GM21529 (cell line): ENCODE measurements at regions not wholly inside any gene's neighbourhood (a gene's known extent, or its start where the extent isn't known, plus 50 kb on each side); places are given as distances from the start of the nearest gene placed in this dataset.
"Not testable (repeated sequence)": the region's sequence is repeated elsewhere in the genome, so short reads cannot be mapped to it uniquely, and the experiment has no call there.

Source experiments
- ATAC-seq: cut with Tn5 transposase; IDR thresholded peaks from one replicate; pipeline ENCODE4 v1.9.1; 2021; ENCODE audit not compliant: unreplicated experiment

- ATAC-seq: no peak
These were observed 1910.0 kb upstream of the AGA start for GRCh38 chr4:179352221-179352620.

DNA sequence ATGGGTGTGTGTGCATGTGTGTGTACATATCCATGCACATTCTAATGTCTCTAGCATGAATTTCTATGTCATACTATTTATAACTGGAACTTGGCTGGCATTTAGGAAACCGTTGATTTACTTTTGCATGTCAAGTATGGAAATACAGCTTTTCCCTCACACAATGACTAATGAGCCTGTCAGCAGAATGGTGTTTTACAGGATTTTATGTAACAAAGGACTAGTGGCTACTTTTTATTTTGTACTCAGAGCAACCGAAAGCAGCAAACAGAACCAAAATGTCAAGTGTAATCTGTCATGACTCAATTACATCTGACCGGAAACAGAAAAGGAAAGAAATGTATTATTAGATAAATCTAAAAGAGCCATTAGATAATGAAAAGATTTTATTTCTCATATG is 1911.5 kb upstream of the AGA start:
- no peak for ATAC-seq

GRCh38 chr4:179361978-179362486 is 1919.8 kb upstream of the AGA start:
- ATAC-seq: no peak

DNA sequence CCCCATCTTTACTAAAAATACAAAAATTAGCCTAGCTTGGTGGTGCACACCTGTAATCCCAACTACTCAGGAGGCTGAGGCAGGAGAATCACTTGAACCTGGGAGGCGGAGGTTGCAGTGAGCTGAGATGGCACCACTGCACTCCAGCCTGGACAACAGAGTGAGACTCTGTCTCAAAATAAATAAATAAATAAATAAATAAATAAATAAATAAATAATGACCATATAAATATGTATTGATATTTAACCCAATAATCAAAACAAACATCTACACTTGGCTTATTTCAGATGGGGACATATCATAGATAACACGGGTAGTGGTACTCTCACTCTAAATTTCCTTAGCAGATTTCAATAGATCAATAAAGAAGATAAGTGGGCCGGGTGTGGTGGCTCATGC is 1923.7 kb upstream of the AGA start:
- not testable (repeated sequence) for ATAC-seq

- no peak for ATAC-seq
These were observed 1930.0 kb upstream of the AGA start for GRCh38 chr4:179372242-179372641.

DNA sequence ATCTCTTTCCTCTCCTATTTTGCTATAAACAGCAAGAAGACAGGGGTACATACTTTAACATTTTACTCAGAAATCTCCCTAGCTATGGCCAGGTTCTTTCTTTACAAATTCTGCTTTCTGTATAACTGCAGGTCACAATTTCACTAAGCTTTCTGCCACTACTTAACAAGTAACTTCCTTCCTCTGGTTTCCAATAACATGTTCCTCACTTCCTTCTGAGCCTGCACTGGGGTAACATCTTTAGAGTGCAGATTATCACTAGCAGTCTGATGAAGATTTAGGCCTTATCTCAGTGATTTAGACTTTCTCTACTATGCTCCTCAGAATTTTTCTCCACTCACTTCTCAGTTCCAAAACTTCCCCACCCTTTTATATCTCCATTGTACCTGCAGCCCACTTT is 1930.5 kb upstream of the AGA start:
- no peak for ATAC-seq

DNA sequence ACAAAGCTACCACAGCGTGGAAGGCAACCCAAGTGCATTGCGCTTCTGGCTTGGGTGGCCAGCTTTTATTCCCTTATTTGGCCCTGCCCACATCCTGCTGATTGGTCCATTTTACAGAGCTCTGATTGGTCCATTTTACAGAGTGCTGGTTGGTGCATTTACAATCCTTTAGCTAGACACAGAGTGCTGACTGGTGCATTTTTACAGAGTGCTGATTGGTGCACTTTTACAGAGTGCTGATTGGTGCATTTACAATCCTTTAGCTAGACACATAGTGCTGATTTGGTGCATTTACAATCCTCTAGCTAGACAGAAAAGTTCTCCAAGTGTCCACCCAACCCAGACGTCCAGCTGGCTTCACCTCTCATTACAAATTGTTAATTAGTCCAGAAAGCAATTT is 1936.6 kb upstream of the AGA start:
- not testable (repeated sequence) for ATAC-seq

DNA sequence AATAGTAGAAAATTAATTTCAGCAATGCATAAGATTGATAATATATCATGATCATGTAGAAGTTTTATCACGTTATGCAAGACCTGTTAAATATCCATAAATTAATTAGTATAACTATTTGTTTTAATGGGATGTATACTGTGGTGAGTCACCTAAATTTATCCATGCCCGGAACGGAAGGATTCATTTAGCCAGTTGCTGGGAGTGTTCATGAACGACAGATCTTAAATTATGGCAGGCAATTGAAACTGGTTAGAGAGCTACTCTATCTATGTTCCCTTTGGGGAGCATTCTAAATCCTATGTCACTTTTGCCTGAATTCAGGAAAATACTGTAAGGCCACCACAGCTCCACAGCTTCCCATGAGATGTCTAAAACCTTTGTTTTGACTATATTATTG is 1950.5 kb upstream of the AGA start:
- ATAC-seq: no peak

DNA sequence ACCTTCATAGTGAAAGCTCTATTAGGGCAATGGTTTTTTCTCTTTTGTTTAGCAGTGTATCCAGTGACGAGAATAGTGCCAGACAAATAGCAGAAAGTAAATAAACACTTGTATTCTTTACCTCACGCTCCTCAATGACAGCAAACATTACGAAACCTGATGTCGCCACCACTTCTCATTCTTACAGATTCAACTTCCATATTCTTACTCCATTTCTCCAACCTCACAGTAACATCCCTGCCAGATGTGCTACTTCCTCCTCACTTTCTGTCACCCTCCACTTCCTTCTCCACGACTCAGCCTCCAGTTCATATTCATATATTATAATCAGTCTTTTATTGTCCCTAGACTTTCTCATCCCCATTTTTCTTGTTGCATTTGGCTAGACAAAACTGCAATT is 1956.2 kb upstream of the AGA start:
- no peak for ATAC-seq

- no peak for ATAC-seq
These were observed 1957.0 kb upstream of the AGA start for GRCh38 chr4:179399054-179399782.

DNA sequence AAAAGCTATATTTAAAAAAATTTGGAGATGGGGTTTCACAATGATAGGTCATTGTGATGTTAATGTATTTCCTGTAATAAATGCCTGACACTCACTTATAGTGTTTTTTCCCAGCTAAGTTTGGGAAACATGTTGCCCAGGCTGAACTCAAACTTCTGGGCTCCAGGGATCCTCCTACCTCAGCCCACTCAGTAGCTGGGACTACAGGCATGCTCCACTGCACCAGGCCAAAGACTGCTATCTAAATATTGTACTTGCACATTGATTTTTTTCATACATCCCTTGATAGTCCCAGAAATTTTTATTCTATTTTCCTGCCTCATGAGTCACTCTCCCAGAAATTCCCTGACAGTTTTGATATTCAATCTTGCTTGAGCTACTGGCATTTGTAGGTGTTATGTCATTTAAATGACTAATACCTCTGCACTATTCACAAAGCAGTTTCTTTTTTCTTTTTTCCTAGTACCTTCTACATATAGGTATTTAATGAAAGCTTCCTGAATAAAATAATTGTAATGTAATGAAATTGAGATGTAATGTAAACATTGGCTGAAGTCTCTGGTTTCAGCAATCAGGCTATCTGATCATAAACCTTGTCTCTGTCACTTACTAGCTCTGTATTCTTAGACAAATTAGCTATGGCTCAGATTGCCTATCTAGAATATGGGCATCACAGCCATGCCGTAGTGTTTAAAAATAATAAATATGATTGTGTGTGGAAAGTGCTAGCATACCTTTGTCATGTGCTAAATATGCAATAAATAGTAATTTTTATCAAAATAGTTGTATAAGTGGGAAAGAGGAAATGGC is 1973.0 kb upstream of the AGA start:
- ATAC-seq: no peak

DNA sequence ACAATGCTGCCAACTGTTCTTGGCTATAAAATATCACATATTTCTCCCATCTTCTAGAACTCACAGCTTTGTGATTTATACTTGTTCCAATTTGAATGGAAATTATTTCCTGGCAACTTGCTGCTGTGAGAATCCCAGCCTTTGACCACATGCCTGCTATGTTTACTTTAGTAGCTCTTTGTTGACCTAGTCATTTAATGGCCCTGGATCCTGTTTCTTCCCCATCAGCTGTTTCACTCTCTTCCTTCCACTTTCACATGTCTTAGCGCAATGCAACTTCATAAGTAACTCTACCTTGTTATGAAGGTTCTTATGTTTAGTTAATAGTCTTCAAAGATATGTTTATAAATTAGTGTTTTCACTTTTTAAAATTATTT is 1973.6 kb upstream of the AGA start:
- ATAC-seq: no peak

DNA sequence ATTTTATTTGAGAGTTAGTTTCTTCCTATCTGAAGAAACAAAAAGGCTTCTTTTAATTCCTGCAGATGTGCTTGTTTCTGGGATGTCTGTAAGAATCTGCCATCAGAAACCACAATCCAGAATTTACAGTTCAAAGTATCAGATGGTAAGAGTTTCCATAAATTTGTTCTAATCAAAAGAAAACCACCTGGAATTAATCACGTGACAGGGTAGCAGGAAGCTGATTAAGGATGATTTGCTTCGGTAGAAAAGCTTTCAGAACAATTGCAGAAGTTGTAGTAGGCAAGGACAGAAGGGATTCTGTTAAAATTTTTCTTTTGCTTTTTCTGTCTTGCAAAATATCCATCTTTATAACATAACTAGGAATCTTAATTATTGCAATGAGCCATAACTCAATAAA is 1975.1 kb upstream of the AGA start:
- ATAC-seq: no peak

GRCh38 chr4:179437962-179438361 is 1995.7 kb upstream of the AGA start:
- ATAC-seq: no peak

DNA sequence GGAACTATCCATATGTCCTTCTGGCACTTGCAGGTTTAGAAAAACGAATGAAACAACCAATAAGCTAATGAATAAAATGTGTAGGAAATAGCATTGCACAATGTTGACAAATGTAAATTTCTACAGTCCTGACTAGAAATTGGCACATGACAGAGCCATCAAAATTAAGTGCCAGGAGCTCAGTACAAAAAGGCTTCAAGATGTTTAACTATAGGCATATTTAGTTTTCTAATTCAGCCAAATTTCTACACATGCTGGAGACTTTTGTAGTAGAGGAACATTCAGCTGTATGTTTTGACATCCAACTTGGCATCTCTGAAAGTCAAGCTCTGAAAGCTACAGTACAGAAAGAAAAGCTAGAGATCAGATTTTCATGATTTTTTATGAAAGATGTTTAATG is 1999.4 kb upstream of the AGA start:
- ATAC-seq: no peak

DNA sequence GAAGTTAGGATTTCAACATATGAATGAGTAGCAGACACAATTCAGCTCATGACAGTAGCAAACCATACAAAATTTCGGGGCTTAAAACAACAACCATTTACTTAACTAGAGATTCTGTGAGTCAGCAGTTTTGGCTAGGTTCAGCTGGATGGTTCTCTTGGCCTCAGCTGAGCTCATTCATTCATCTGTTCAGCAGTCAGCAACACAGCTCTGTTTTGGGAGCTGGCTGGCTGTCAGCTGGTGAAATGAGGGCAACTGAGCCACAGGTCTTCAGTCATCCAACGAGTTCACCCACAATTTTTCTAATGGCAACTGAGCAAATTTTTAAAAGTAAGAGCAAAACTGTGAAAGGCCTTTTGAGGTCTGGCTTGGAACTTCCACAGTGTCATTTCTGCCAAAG is 2005.1 kb upstream of the AGA start:
- ATAC-seq: no peak

- ATAC-seq: no peak
These were observed 2023.0 kb upstream of the AGA start for GRCh38 chr4:179465131-179465797.

DNA sequence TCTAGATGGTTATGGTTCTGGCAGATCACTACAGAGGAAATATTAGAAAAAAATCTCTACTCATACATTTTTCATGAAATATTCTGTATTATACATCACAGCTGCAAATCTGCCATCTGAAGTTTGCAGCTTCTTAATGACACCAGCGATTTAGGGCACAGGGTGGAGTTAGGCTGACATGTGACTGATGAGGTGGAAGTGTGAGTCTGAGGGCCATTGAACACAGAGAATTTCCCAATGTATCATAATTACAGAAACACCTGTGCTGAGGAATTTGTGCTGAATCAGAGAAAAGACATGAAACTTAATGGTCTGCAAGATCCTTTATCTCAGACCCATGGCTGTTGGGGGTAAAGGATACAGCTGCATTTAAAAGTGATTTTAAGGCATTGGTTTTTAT is 2025.6 kb upstream of the AGA start:
- ATAC-seq: no peak

DNA sequence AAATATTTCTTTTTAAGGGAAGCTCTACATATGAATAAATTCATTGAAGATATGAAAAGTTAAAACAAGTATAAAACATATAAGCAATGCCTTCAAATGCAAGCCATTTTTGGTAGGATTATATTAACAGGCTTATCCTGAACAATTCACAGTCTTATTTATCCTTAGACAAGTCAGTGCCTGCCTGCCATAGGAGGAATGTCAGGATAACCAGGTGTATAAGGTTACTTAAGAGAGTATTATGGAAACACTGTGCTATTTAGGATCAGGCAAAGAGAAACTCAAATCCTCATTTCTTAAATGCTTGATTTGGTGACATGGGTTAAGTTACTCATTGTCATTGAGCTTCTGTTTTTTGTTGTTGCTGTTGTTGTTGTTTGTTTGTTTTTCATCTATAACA is 2029.9 kb upstream of the AGA start:
- ATAC-seq: no peak

DNA sequence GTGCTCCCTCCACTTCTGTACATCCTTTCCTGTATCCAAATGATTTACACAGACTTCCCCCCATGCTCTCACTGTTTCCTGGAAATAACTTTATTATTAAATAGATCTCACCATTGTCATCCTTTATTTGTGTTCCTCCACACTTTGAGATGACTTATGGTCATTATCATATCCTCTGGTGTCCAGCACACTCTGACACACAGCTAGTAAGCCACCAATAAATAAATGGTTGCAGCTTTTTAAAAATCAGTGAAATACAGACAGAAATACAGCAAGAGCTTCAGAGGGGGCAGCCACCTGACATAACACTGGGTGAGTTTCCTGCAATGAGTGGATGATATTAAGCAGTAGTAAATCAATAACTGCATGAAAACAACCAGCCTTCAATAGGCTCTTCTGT is 2036.4 kb upstream of the AGA start:
- no peak for ATAC-seq

DNA sequence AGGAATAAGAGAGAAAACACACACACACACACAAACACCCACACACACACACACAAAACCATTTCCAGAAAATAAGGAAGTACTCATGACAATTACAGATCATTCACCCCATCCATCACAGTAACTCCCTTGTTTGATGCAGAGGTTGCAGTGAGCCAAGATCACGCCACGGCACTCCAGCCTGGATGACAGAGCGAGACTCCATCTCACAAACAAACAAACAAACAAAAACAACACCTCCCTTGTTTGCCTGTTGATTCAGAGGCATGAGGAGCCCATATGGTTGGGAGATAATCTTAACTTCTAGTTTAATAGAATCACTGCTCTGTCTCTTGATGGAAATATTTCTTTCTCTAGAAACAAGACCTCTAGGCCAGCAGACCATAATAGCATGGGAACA is 2043.5 kb upstream of the AGA start:
- no peak for ATAC-seq
